ENCODE measurements at regions not wholly inside any gene's neighbourhood (a gene's known extent, or its start where the extent isn't known, plus 50 kb on each side); places are given as distances from the start of the nearest gene placed in this dataset.

GRCh38 chr15:91632981-91633380 is 220.5 kb upstream of the SLCO3A1 start:
- Histone ChIP-seq H4K20me1 (ENCODE audit: insufficient read depth, low read length) (no peaks in the 10 kb centered on the region), H3F3A (ENCODE audit: insufficient read depth, low read length) (no peaks in the 10 kb centered on the region), H3K36me3 (ENCODE audit: insufficient read depth, low read length) (no peaks in the 10 kb centered on the region), H3K79me2 (ENCODE audit: insufficient read depth, low read length) (no peaks in the 10 kb centered on the region), H3K4me3 (ENCODE audit: low read depth, low read length, poor library complexity, severe bottlenecking) (no peak overlapping the region), H3K9me3 (ENCODE audit: low read length) (no peaks in the 10 kb centered on the region), H3K9me2 (ENCODE audit: low read depth, low read length) (no peaks in the 10 kb centered on the region), H2AFZ (ENCODE audit: low read length) (no peak overlapping the region), H3K27ac (ENCODE audit: low read depth, low read length, poor library complexity, severe bottlenecking) (no peak overlapping the region), H3K4me2 (ENCODE audit: low read length) (no peak overlapping the region), H3K27me3 (ENCODE audit: insufficient read depth, low read length) (no peaks in the 10 kb centered on the region), H3K4me1 (ENCODE audit: insufficient read depth, low read length, severe bottlenecking) (no peaks in the 10 kb centered on the region), H3K9ac (ENCODE audit: low read length) (no peak overlapping the region)
- TF ChIP-seq EZH2 (IDR thresholded peaks at IDR 0.05; ENCODE audit: borderline replicate concordance, low read length), result no peak
- TF ChIP-seq, protein P1, sequence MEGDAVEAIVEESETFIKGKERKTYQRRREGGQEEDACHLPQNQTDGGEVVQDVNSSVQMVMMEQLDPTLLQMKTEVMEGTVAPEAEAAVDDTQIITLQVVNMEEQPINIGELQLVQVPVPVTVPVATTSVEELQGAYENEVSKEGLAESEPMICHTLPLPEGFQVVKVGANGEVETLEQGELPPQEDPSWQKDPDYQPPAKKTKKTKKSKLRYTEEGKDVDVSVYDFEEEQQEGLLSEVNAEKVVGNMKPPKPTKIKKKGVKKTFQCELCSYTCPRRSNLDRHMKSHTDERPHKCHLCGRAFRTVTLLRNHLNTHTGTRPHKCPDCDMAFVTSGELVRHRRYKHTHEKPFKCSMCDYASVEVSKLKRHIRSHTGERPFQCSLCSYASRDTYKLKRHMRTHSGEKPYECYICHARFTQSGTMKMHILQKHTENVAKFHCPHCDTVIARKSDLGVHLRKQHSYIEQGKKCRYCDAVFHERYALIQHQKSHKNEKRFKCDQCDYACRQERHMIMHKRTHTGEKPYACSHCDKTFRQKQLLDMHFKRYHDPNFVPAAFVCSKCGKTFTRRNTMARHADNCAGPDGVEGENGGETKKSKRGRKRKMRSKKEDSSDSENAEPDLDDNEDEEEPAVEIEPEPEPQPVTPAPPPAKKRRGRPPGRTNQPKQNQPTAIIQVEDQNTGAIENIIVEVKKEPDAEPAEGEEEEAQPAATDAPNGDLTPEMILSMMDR (IDR thresholded peaks at IDR 0.05; ENCODE audit: low read length), result no peak

DNA sequence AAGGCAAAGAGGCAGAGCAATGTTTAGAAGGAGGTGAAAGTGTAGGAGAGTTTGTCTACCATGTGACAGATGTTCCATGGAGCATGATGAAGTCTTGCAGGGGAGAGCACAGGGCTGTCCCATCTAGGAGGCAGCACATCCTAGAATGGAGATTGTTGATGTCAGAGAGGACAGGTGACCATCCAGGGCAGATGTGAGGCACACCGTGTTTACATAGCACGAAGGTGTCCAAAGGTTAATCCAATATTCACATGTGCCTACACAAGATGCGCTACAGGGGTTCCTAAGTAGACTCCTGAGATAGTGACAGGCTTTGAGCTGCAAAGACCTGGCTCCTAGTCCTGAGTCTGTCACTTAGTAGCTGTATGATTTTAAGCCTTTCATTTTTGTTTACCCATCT is 219.3 kb upstream of the SLCO3A1 start:
- Histone ChIP-seq H3K9me2 (ENCODE audit: low read depth, low read length) (no peaks in the 10 kb centered on the region), H3K4me1 (ENCODE audit: insufficient read depth, low read length, severe bottlenecking) (no peaks in the 10 kb centered on the region), H3K9me3 (ENCODE audit: low read length) (no peaks in the 10 kb centered on the region), H3K36me3 (ENCODE audit: insufficient read depth, low read length) (no peaks in the 10 kb centered on the region), H3K27me3 (ENCODE audit: insufficient read depth, low read length) (no peaks in the 10 kb centered on the region), H4K20me1 (ENCODE audit: insufficient read depth, low read length) (no peaks in the 10 kb centered on the region), H2AFZ (ENCODE audit: low read length) (no peak overlapping the region), H3K4me3 (ENCODE audit: low read depth, low read length, poor library complexity, severe bottlenecking) (no peak overlapping the region), H3K27ac (ENCODE audit: low read depth, low read length, poor library complexity, severe bottlenecking) (no peak overlapping the region), H3F3A (ENCODE audit: insufficient read depth, low read length) (no peaks in the 10 kb centered on the region), H3K9ac (ENCODE audit: low read length) (no peak overlapping the region), H3K4me2 (ENCODE audit: low read length) (no peak overlapping the region), H3K79me2 (ENCODE audit: insufficient read depth, low read length) (no peaks in the 10 kb centered on the region)
- TF ChIP-seq, protein P1 (IDR thresholded peaks at IDR 0.05; ENCODE audit: low read length), result no peak
- TF ChIP-seq EZH2 (IDR thresholded peaks at IDR 0.05; ENCODE audit: borderline replicate concordance, low read length), result no peak

DNA sequence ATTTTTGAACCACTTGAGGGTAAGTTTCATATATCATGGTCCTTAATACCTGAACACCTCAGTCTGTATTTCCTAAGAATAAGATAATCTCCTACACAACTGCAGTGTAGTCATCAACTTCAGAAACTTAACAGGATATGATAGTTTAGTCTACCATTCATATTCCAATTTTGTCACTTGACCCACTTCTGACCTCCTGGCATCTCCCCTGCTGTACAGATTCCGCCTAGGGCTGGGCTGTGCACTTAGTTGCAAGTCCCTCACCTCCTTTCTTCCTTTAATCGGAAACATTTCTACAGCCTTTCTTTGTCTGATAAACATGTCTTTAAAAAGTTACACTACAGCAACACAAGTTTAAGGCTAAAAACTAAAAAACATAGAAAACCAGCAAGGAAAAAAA is 218.4 kb upstream of the SLCO3A1 start:
- Histone ChIP-seq H3K27ac (ENCODE audit: low read depth, low read length, poor library complexity, severe bottlenecking) (no peak overlapping the region), H3K9ac (ENCODE audit: low read length) (no peak overlapping the region), H3K4me2 (ENCODE audit: low read length) (no peak overlapping the region), H3K9me3 (ENCODE audit: low read length) (no peaks in the 10 kb centered on the region), H2AFZ (ENCODE audit: low read length) (no peak overlapping the region), H3K79me2 (ENCODE audit: insufficient read depth, low read length) (no peaks in the 10 kb centered on the region), H3K9me2 (ENCODE audit: low read depth, low read length) (no peaks in the 10 kb centered on the region), H3F3A (ENCODE audit: insufficient read depth, low read length) (no peaks in the 10 kb centered on the region), H3K4me1 (ENCODE audit: insufficient read depth, low read length, severe bottlenecking) (no peaks in the 10 kb centered on the region), H3K4me3 (ENCODE audit: low read depth, low read length, poor library complexity, severe bottlenecking) (no peak overlapping the region), H3K36me3 (ENCODE audit: insufficient read depth, low read length) (no peaks in the 10 kb centered on the region), H3K27me3 (ENCODE audit: insufficient read depth, low read length) (no peaks in the 10 kb centered on the region), H4K20me1 (ENCODE audit: insufficient read depth, low read length) (no peaks in the 10 kb centered on the region)
- TF ChIP-seq EZH2 (IDR thresholded peaks at IDR 0.05; ENCODE audit: borderline replicate concordance, low read length), result no peak
- TF ChIP-seq, protein P1 (IDR thresholded peaks at IDR 0.05; ENCODE audit: low read length), result no peak
